ENCODE measurements at regions not wholly inside any gene's neighbourhood (a gene's known extent, or its start where the extent isn't known, plus 50 kb on each side); places are given as distances from the start of the nearest gene placed in this dataset.

DNA sequence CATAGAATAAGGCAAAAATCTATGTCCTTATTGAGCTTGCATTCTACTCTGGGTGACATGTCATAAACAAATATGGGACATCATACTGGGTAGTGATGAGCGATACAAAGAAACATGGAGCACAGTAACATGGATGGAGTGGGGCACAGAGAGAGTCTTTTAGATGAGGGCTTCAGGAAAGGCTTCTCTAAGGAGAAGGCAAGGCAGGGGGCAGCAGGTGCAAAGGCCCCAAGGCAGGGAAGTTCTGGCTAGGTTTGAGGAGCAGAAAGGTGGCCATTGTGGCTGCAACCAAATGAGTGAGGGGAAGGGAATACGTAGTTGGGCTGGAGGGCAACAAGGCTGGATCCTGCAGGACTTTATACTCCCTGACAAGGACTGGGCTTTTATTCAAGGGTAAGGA is 211.4 kb downstream of the HERPUD2 start:
- H3K4me1 ChIP-seq, result no peaks in the 10 kb centered on the region
- no peak overlapping the region for H3K4me3 ChIP-seq
- intact Hi-C loops (cut with DNase I), result no loop called here
- H3K36me3 ChIP-seq, result no peaks in the 10 kb centered on the region
- no peaks in the 10 kb centered on the region for H3K27me3 ChIP-seq
- WGBS, 2 donors, result 96 to 98% methylated on average over 2 of the region's 2 CpGs
- H3K9me3 ChIP-seq, result no peaks in the 10 kb centered on the region
- TF ChIP-seq EP300 (IDR thresholded peaks at IDR 0.05) (no peak), POLR2AphosphoS5 (IDR thresholded peaks at IDR 0.05) (no peak), POLR2A (IDR thresholded peaks at IDR 0.05) (no peak)
- TF ChIP-seq, protein P1, sequence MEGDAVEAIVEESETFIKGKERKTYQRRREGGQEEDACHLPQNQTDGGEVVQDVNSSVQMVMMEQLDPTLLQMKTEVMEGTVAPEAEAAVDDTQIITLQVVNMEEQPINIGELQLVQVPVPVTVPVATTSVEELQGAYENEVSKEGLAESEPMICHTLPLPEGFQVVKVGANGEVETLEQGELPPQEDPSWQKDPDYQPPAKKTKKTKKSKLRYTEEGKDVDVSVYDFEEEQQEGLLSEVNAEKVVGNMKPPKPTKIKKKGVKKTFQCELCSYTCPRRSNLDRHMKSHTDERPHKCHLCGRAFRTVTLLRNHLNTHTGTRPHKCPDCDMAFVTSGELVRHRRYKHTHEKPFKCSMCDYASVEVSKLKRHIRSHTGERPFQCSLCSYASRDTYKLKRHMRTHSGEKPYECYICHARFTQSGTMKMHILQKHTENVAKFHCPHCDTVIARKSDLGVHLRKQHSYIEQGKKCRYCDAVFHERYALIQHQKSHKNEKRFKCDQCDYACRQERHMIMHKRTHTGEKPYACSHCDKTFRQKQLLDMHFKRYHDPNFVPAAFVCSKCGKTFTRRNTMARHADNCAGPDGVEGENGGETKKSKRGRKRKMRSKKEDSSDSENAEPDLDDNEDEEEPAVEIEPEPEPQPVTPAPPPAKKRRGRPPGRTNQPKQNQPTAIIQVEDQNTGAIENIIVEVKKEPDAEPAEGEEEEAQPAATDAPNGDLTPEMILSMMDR (IDR thresholded peaks at IDR 0.05), result no peak
- no peak overlapping the region for H3K27ac ChIP-seq
- DNase-seq, result no peak

DNA sequence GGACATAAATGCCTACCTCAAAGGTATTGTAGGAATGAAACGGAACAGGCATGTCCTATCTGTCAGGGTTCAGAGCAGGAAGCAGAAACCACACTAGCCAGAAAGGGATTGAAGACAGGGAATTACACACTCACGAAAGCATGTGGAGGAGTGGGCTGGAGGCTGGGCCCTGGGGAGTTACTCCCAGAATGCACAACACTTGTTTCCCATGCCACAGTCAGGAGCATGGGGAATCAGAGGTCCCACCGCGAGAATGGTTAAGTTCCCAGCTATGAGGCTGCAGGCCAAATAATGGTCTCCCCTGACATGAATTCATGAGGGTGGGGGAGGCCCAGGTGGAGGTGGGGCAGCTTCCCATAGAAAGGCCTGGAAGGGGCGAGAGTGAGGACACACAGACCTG is 212.7 kb downstream of the HERPUD2 start:
- DNase-seq, result no peak
- no peak overlapping the region for H3K27ac ChIP-seq
- H3K9me3 ChIP-seq, result peaks cover 0 to 1% (median 0%) of the 10 kb centered on the region in 4 donors
- intact Hi-C loops (cut with DNase I), result no loop called here
- H3K27me3 ChIP-seq, result no peaks in the 10 kb centered on the region
- H3K4me3 ChIP-seq, result no peak overlapping the region
- TF ChIP-seq EP300 (IDR thresholded peaks at IDR 0.05), result no peak
- no peak for TF ChIP-seq POLR2AphosphoS5 (IDR thresholded peaks at IDR 0.05)
- no peak for TF ChIP-seq POLR2A (IDR thresholded peaks at IDR 0.05)
- TF ChIP-seq, protein P1 (IDR thresholded peaks at IDR 0.05), result no peak
- 68% methylated on average over 5 of the region's 5 CpGs for WGBS, 2 donors
- H3K36me3 ChIP-seq, result no peaks in the 10 kb centered on the region
- no peaks in the 10 kb centered on the region for H3K4me1 ChIP-seq

DNA sequence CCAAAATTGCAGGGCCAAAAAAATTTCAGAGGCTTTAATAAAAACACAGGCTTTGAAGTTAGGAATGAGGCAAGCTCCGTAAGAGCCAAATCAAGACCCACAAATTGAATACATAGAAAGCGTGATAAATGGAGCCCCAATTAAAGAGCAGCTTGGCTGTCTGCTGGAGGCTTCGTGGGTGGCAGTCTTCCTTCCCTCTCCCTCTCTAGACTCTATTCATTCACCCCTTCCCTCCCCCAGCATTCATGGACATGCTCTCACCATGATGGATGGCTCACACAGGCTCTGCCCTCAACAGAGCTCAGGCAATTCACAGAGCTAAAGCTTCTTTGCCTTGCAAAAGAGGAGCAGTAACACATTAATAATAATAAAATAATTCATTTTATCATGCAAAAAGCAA is 214.1 kb downstream of the HERPUD2 start:
- no peak for TF ChIP-seq POLR2AphosphoS5 (IDR thresholded peaks at IDR 0.05)
- TF ChIP-seq EP300 (IDR thresholded peaks at IDR 0.05), result no peak
- 66 to 67% methylated on average over 3 of the region's 3 CpGs for WGBS, 2 donors
- Histone ChIP-seq H3K4me1 (no peaks in the 10 kb centered on the region), H3K27ac (no peak overlapping the region), H3K27me3 (no peaks in the 10 kb centered on the region), H3K9me3 (peaks cover 0 to 5% (median 0%) of the 10 kb centered on the region in 4 donors), H3K4me3 (no peak overlapping the region), H3K36me3 (no peaks in the 10 kb centered on the region)
- intact Hi-C loops (cut with DNase I), result no loop called here
- no peak for DNase-seq

DNA sequence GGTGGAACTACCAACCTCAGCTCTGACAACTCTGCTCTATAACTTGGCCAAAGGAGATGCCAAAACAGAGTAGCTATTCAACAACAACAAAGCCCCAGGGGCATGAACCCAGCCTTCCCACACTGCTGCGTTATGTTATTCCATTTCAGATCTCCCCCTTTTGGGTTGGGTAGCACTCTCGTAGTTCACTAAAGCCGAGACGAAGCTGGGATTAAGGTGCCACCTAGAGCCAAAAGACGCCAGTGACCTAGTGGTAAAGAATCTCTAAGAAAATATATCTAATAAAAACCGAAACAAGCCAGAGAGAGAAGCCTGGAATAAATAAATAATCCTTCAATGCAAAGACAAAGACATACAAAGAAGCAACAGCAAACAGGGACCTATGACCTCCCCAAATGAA is 217.3 kb downstream of the HERPUD2 start:
- TF ChIP-seq, protein P1 (IDR thresholded peaks at IDR 0.05), result no peak
- no peak for TF ChIP-seq EP300 (IDR thresholded peaks at IDR 0.05)
- TF ChIP-seq POLR2A (IDR thresholded peaks at IDR 0.05), result no peak
- no peak for TF ChIP-seq POLR2AphosphoS5 (IDR thresholded peaks at IDR 0.05)
- no peak for DNase-seq
- WGBS, 2 donors, result 68 to 77% methylated on average over 6 of the region's 6 CpGs

DNA sequence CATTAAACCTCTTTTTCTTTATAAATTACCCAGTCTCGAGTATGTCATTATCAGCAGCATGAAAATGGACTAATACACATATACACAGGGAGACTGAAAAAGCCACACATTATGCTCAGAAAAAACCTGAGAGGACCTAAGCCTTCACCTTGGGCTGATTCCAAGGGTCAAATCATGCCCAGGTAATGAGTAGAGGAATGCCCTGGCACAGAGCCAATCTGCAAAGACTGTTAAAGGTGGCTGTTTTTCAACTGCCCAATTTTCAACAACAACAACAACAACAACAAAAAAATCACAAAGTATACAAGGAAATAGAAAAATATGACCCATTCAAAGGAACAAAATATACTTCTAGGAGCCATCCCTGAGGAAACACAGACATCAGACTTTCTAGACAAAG is 220.2 kb upstream of the TBX20 start:
- DNase-seq, result no peak
- no peak for TF ChIP-seq POLR2A (IDR thresholded peaks at IDR 0.05)
- no peak for TF ChIP-seq POLR2AphosphoS5 (IDR thresholded peaks at IDR 0.05)
- TF ChIP-seq, protein P1 (IDR thresholded peaks at IDR 0.05), result no peak
- no peak for TF ChIP-seq EP300 (IDR thresholded peaks at IDR 0.05)
- WGBS, 2 donors, result 78 to 81% methylated on average over 1 of the region's 1 CpG
- no peaks in the 10 kb centered on the region for H3K27me3 ChIP-seq
- no peak overlapping the region for H3K4me3 ChIP-seq
- no peaks in the 10 kb centered on the region for H3K36me3 ChIP-seq
- H3K27ac ChIP-seq, result no peak overlapping the region
- H3K4me1 ChIP-seq, result no peaks in the 10 kb centered on the region
- intact Hi-C loops (cut with DNase I), result no loop called here
- peaks cover 0 to 5% (median 0%) of the 10 kb centered on the region in 4 donors for H3K9me3 ChIP-seq

More for the DNA sequence above, 217.3 kb downstream of the HERPUD2 start:
- Histone ChIP-seq H3K27me3 (no peaks in the 10 kb centered on the region), H3K9me3 (peaks cover 0 to 5% (median 0%) of the 10 kb centered on the region in 4 donors), H3K36me3 (no peaks in the 10 kb centered on the region), H3K4me1 (no peaks in the 10 kb centered on the region), H3K27ac (no peak overlapping the region), H3K4me3 (no peak overlapping the region)
- intact Hi-C loops (cut with DNase I), result no loop called here

Measured in sigmoid colon (tissue), 6 donors.